ENCODE measurements at regions not wholly inside any gene's neighbourhood (a gene's known extent, or its start where the extent isn't known, plus 50 kb on each side); places are given as distances from the start of the nearest gene placed in this dataset.

DNA sequence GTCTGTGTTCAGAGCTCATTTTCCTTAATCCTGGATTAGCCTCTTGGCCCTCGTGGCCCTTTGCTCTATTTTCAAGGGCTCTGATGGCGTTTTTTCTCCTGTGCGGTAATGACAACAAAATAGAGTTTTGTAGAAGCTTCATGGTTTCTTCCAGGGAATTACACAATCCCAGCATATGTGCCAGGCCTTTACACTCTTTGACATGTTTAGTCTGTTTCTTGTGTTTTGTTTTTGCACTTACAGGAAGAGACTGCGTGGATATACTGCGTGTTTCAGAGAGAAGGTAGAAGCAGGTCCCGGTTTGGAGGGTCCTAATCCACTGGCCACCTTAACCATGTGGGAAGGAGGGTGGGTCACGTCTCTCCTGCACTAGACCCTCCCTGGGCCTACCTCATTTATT is 400.2 kb upstream of the IRX4 start:
- TF ChIP-seq, protein P1, sequence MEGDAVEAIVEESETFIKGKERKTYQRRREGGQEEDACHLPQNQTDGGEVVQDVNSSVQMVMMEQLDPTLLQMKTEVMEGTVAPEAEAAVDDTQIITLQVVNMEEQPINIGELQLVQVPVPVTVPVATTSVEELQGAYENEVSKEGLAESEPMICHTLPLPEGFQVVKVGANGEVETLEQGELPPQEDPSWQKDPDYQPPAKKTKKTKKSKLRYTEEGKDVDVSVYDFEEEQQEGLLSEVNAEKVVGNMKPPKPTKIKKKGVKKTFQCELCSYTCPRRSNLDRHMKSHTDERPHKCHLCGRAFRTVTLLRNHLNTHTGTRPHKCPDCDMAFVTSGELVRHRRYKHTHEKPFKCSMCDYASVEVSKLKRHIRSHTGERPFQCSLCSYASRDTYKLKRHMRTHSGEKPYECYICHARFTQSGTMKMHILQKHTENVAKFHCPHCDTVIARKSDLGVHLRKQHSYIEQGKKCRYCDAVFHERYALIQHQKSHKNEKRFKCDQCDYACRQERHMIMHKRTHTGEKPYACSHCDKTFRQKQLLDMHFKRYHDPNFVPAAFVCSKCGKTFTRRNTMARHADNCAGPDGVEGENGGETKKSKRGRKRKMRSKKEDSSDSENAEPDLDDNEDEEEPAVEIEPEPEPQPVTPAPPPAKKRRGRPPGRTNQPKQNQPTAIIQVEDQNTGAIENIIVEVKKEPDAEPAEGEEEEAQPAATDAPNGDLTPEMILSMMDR (conservative IDR thresholded peaks at IDR 0.05; ENCODE audit: low read length), result no peak
- TF ChIP-seq EZH2phosphoT487 (IDR thresholded peaks at IDR 0.05; ENCODE audit: borderline replicate concordance), result no peak

Measured in Loucy (cell line).